HFFc6 (cell line): ENCODE measurements at regions not wholly inside any gene's neighbourhood (a gene's known extent, or its start where the extent isn't known, plus 50 kb on each side); places are given as distances from the start of the nearest gene placed in this dataset.

ENCODE experiments used
- DNase-seq: peaks from one replicate; pipeline ENCODE4 v3.0.0-alpha.2; 2018
- H3K27ac Mint-ChIP-seq: 2 replicates; pipeline ENCODE4 v1.8.0; 2020; ENCODE audit warnings: mild to moderate bottlenecking, mixed read lengths
- H3K27me3 Mint-ChIP-seq: 2 replicates; pipeline ENCODE4 v1.8.0; 2021; ENCODE audit warnings: mild to moderate bottlenecking, moderate library complexity, mixed read lengths; ENCODE audit not compliant: insufficient read depth
- H3K36me3 Mint-ChIP-seq: 2 replicates; pipeline ENCODE4 v1.8.0; 2021; ENCODE audit warnings: low read depth, mixed read lengths
- H3K4me1 Mint-ChIP-seq: 2 replicates; pipeline ENCODE4 v1.8.0; 2020; ENCODE audit warnings: low read depth, mixed read lengths
- H3K4me3 Mint-ChIP-seq: 2 replicates; pipeline ENCODE4 v1.8.0; 2020; ENCODE audit warnings: mild to moderate bottlenecking, moderate library complexity, mixed read lengths
- H3K9me3 Mint-ChIP-seq: 2 replicates; pipeline ENCODE4 v1.8.0; 2020; ENCODE audit warnings: mild to moderate bottlenecking, mixed read lengths
- TF ChIP-seq, protein P1 (sequence below): fragments of 200-600 bp; sonication (generic); IDR thresholded peaks from 2 replicates; pipeline ENCODE4 v1.5.0; 2021; ENCODE audit warnings: antibody characterized with exemption, mild to moderate bottlenecking

DNA sequence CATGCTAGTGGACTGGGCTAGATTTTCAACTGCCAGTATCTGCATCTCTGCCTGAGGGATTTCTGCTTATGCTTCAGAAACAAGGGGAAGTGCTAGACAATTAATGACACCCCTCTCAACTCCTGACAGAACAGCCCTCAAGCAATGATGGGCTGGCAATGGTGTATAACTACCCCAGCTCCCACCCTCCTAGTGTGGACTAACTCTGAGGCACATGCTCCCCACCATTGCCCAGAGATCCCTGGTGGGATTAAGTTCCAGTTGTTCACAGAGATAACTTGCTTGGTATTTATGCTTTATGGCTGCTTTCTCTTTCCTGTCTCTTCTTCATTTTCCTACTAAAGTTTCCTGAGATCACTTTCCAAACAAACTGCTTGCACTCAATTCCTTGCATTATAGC is 113.5 kb downstream of the RPS24 start:
- Mint-ChIP-seq H3K36me3 (peaks cover 5% of the 10 kb centered on the region; the same call in 1 of the 2 replicates), H3K27ac (no peak overlapping the region), H3K9me3 (no peaks in the 10 kb centered on the region), H3K27me3 (peaks cover 37% of the 10 kb centered on the region), H3K4me3 (no peak overlapping the region), H3K4me1 (peaks cover 10% of the 10 kb centered on the region)
- TF ChIP-seq, protein P1, sequence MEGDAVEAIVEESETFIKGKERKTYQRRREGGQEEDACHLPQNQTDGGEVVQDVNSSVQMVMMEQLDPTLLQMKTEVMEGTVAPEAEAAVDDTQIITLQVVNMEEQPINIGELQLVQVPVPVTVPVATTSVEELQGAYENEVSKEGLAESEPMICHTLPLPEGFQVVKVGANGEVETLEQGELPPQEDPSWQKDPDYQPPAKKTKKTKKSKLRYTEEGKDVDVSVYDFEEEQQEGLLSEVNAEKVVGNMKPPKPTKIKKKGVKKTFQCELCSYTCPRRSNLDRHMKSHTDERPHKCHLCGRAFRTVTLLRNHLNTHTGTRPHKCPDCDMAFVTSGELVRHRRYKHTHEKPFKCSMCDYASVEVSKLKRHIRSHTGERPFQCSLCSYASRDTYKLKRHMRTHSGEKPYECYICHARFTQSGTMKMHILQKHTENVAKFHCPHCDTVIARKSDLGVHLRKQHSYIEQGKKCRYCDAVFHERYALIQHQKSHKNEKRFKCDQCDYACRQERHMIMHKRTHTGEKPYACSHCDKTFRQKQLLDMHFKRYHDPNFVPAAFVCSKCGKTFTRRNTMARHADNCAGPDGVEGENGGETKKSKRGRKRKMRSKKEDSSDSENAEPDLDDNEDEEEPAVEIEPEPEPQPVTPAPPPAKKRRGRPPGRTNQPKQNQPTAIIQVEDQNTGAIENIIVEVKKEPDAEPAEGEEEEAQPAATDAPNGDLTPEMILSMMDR, result no peak
- no peak for DNase-seq

DNA sequence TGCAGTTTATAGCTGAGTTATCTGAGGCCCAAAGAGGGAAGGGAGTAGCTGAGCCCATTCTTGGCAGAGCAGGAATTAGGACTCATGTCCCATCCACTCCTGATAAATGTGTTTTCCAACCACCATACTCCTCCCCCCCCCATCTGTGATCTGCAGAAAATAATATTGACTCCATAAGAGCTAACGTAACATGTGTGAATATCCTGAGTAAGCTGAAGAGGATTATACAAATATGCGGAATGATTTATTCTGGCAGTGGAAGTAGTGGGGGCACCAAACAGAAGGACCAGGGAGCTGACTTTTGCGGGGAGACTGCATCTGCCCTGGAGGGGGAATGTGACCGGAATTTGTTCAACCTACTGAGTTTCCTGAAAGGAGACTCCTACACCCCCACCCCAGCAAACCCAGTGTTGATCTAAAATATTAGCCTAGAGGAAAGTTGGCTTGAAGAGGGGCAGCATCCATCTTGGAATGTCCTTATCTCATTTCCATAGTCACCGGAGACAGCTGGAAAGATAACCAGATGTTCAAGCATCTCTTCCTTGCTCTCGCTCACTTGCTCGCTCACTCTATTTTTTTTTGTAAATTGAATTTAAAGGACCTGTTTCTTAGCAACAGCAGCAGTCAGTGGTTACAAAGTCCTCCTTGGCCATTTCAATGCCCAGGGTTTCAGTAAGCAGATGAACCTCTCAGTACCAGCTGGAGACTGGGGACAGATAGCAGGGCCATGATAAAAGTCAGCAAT is 114.7 kb downstream of the RPS24 start:
- no peak overlapping the region for H3K27ac Mint-ChIP-seq
- peaks cover 31% of the 10 kb centered on the region for H3K27me3 Mint-ChIP-seq
- H3K4me1 Mint-ChIP-seq, result peaks cover 10% of the 10 kb centered on the region
- no peak overlapping the region for H3K4me3 Mint-ChIP-seq
- H3K9me3 Mint-ChIP-seq, result no peaks in the 10 kb centered on the region
- peaks cover 5% of the 10 kb centered on the region; the same call in 1 of the 2 replicates for H3K36me3 Mint-ChIP-seq
- DNase-seq, result no peak
- TF ChIP-seq, protein P1, result no peak

DNA sequence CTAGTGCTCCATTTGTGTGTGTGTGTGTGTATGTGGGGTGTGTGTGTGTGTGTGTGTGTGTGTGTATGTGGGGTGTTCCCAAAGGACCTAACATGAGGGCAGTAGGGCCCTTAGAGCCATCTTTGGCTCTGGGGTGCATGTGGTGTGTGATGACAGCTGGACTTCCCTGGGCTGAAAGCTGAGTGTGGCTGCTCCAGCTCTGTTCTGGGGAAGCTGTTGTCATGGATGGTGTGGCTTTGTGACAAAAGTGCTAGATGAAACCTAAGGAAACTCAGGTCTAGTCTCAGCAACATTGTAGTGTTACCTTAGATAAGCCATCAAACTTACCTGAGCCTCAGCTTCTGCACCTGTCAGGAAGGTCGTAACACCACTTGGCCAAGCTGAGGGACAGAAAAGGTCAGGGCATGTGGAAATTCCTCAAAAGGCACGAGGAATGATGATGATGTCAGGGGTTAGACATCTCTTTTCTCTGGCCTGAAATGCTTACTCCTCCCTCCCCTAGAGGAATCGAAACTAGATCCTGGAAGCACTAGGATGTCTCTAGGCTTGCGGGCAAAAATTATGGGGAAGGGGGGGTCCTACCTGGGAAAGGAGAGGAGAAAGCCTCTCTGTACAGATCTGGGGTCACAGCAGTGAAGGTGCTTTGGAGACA is 115.4 kb downstream of the RPS24 start:
- no peaks in the 10 kb centered on the region for H3K9me3 Mint-ChIP-seq
- H3K4me1 Mint-ChIP-seq, result peaks cover 10% of the 10 kb centered on the region
- peaks cover 5% of the 10 kb centered on the region; the same call in 1 of the 2 replicates for H3K36me3 Mint-ChIP-seq
- H3K4me3 Mint-ChIP-seq, result peak overlapping the region; percentile 69
- TF ChIP-seq, protein P1, result no peak
- no peak for DNase-seq
- H3K27ac Mint-ChIP-seq, result no peak overlapping the region
- peaks cover 24% of the 10 kb centered on the region for H3K27me3 Mint-ChIP-seq

DNA sequence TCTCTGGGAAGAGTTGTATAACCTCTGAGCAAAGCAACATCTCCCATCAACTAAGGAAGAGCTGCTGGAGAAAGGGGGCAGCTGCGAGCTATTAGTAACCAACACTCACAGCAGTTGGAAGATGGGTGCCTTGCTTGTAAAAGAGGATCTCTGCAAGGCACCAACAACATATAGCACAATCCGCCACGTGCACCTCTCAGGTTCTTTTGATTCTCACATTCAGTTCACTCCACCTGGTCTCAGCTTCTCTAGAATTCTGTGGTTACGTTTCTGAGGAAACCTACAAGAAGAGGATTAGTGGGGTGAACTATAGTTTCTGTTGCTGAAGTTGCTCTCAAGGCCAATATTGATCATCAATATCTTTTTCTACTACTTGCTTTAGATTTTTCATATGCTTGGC is 117.1 kb downstream of the RPS24 start:
- Mint-ChIP-seq H3K4me3 (no peak overlapping the region), H3K27me3 (peaks cover 23% of the 10 kb centered on the region)

DNA sequence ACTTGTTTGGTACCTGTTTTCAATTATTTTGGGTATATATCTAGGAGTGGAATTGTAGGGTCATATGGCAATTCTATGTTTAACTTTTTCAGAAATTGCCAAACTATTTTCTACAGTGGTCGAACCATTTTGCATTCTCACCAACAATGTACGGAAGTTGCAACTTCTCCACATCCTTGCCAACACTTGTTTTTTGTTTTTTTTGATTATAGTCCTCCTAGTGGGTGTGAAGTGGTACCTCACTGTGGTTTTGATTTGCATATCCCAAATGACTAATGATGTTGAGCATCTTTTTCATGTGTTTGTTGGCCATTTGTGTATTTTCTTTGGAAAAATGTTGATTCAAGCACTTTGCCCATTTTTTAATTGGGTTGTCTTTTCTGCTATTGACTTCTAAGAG is 122.1 kb downstream of the RPS24 start:
- TF ChIP-seq, protein P1, result peak; percentile 34; the same call in 1 of the 2 replicates
- Mint-ChIP-seq H3K4me3 (no peak overlapping the region), H3K4me1 (no peaks in the 10 kb centered on the region), H3K36me3 (no peaks in the 10 kb centered on the region), H3K27ac (no peak overlapping the region), H3K9me3 (no peaks in the 10 kb centered on the region), H3K27me3 (peaks cover 21% of the 10 kb centered on the region)
- no peak for DNase-seq

More for the DNA sequence above, 117.1 kb downstream of the RPS24 start:
- no peak overlapping the region for H3K27ac Mint-ChIP-seq
- no peak for DNase-seq
- TF ChIP-seq, protein P1, result no peak
- no peaks in the 10 kb centered on the region for H3K9me3 Mint-ChIP-seq
- peaks cover 10% of the 10 kb centered on the region for H3K4me1 Mint-ChIP-seq
- H3K36me3 Mint-ChIP-seq, result peaks cover 5% of the 10 kb centered on the region; the same call in 1 of the 2 replicates
